ENCODE measurements at regions not wholly inside any gene's neighbourhood (a gene's known extent, or its start where the extent isn't known, plus 50 kb on each side); places are given as distances from the start of the nearest gene placed in this dataset.

GRCh38 chr15:95624100-95624499, 706.4 kb upstream of the NR2F2 start:
- TF ChIP-seq CTCF (IDR thresholded peaks at IDR 0.05), result no peak
- no peak for TF ChIP-seq POLR2A (IDR thresholded peaks at IDR 0.05)

Data from body of pancreas (tissue), 4 donors.